Thyroid gland (tissue), 4 donors: ENCODE measurements at regions not wholly inside any gene's neighbourhood (a gene's known extent, or its start where the extent isn't known, plus 50 kb on each side); places are given as distances from the start of the nearest gene placed in this dataset.

Source experiments
- CTCF ChIP-seq, 6 experiments: fragments of 200-600 bp in 3 of 6; fragments of 450-650 bp in 3 of 6; sonication (generic) in 3 of 6; IDR thresholded peaks; one replicate each; pipeline ENCODE4 v1.5.1; 2016 to 2019; ENCODE audit warnings: antibody characterized with exemption in 6 of 6, mild to moderate bottlenecking in 2 of 6, inconsistent platforms in 1 of 6, moderate library complexity in 1 of 6
- POLR2A ChIP-seq, 2 donors: fragments of 450-650 bp; IDR thresholded peaks; one replicate each; pipeline ENCODE4 v1.6.1; 2017; ENCODE audit warnings: antibody characterized with exemption in 2 of 2, mild to moderate bottlenecking in 2 of 2, moderate library complexity in 1 of 2

- TF ChIP-seq POLR2A (IDR thresholded peaks at IDR 0.05) (no peak), CTCF (IDR thresholded peaks at IDR 0.05) (no peak)
Measured at GRCh38 chr12:111275308-111275707, 93.6 kb downstream of the PHETA1 start.
